ENCODE measurements at regions not wholly inside any gene's neighbourhood (a gene's known extent, or its start where the extent isn't known, plus 50 kb on each side); places are given as distances from the start of the nearest gene placed in this dataset.
A peak's percentile ranks its signal among the peaks of the same experiment; 100 is the strongest.
"Not testable (repeated sequence)": the region's sequence is repeated elsewhere in the genome, so short reads cannot be mapped to it uniquely, and the experiment has no call there.

DNA sequence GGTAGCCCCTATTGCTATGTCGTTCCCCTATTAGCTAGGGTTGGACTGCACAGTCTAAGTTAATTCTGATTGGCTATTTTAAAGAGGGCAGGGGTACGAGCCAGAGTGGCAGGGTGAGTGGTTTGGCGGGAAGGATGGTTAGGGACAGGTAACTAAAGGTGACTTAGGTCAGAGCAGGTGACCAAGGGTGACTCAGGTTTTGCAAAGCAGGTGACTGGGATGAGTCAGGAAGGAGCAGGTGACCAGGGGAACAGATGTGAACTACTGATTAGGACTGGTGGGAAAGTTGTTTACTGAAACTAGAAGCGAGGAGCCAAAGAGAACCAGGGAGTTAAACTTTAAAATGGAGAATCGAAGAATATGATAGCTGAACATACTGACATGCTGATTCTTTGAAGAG lies 295.2 kb downstream of the GJA1 start:
- Histone ChIP-seq H3K4me2 (ENCODE audit: low read length) (no peak overlapping the region), H3K27ac (no peak overlapping the region), H3K79me2 (no peaks in the 10 kb centered on the region), H3K36me3 (ENCODE audit: control insufficient read depth, insufficient read depth, low read length) (no peaks in the 10 kb centered on the region), H3K9ac (no peak overlapping the region), H3K4me1 (no peaks in the 10 kb centered on the region), H3K4me3 (ENCODE audit: low read depth, low read length) (no peak overlapping the region), H3K27me3 (ENCODE audit: control insufficient read depth, insufficient read depth, low read length) (no peaks in the 10 kb centered on the region), H3K9me3 (ENCODE audit: control insufficient read depth, low read length) (no peaks in the 10 kb centered on the region), H2AFZ (no peak overlapping the region)
- TF ChIP-seq, protein P1, sequence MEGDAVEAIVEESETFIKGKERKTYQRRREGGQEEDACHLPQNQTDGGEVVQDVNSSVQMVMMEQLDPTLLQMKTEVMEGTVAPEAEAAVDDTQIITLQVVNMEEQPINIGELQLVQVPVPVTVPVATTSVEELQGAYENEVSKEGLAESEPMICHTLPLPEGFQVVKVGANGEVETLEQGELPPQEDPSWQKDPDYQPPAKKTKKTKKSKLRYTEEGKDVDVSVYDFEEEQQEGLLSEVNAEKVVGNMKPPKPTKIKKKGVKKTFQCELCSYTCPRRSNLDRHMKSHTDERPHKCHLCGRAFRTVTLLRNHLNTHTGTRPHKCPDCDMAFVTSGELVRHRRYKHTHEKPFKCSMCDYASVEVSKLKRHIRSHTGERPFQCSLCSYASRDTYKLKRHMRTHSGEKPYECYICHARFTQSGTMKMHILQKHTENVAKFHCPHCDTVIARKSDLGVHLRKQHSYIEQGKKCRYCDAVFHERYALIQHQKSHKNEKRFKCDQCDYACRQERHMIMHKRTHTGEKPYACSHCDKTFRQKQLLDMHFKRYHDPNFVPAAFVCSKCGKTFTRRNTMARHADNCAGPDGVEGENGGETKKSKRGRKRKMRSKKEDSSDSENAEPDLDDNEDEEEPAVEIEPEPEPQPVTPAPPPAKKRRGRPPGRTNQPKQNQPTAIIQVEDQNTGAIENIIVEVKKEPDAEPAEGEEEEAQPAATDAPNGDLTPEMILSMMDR (IDR thresholded peaks at IDR 0.05) = no peak

DNA sequence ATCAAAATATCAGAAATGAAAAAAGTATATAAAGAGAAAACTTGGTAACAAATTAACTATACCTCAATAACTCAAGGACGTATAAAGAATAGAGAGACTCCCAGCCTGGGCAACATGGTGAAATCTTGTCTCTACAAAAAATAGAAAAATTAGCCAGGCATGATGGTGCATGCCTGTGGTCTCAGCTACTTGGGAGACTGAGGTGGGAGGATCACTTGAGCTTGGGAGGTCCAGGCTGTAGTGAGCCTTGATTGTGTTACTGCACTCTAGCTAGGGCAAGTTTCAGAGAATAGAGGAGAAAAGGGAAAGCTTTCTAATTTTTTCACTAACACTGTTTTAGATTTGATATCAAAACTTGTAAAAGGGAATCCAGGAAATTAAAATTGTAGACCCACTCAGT lies 295.9 kb downstream of the GJA1 start:
- Histone ChIP-seq H3K36me3 (ENCODE audit: control insufficient read depth, insufficient read depth, low read length) (no peaks in the 10 kb centered on the region), H3K4me1 (no peaks in the 10 kb centered on the region), H3K79me2 (no peaks in the 10 kb centered on the region), H3K9me3 (ENCODE audit: control insufficient read depth, low read length) (no peaks in the 10 kb centered on the region), H3K4me2 (ENCODE audit: low read length) (no peak overlapping the region), H3K27me3 (ENCODE audit: control insufficient read depth, insufficient read depth, low read length) (no peaks in the 10 kb centered on the region), H2AFZ (no peak overlapping the region), H3K27ac (no peak overlapping the region), H3K9ac (no peak overlapping the region), H3K4me3 (ENCODE audit: low read depth, low read length) (no peak overlapping the region)
- TF ChIP-seq, protein P1 (IDR thresholded peaks at IDR 0.05) = no peak

DNA sequence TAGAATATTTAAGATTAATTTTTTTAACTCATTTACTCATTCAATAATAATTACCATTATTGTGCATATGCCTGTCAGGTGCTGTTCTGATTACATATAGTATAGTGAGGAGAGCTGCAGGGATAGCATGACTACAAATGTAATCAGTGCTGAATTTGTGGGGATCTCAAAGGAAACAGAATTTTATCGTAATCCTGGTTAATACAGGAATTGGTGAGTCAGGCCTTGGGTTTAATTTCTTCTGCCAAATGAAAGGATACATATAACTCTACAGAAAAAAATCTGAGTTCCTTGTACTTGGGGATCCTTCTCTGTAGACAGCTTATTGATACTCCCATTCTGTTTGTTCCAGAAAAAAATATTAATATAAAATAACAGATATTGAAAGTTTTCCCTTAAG lies 297.2 kb downstream of the GJA1 start:
- H3K4me2 ChIP-seq (ENCODE audit: low read length) = no peak overlapping the region
- TF ChIP-seq, protein P1 (IDR thresholded peaks at IDR 0.05) = no peak
- no peak overlapping the region for H2AFZ ChIP-seq

DNA sequence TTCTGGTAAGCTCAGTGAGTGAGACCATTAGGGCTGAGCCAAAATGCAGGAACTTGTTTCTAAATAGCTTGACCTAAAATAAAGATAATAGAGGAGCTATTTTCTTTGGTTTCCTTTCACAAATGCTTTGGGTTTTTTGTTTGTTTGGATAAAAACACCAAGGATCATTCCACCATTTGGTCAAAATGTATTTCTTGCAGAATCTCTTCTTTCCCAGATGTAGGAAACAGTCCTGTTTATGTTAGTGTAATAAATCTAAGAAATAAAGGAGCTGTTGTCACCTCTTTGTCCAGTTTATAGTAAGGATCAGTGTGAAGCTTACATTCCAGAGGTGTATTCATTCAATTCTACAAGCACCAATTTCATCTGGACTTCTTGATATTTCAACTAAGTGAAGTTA lies 297.8 kb downstream of the GJA1 start:
- Histone ChIP-seq H3K4me1 (no peaks in the 10 kb centered on the region), H3K4me2 (ENCODE audit: low read length) (no peak overlapping the region), H3K9ac (no peak overlapping the region), H3K9me3 (ENCODE audit: control insufficient read depth, low read length) (no peaks in the 10 kb centered on the region), H2AFZ (peak overlapping the region; percentile 6), H3K79me2 (no peaks in the 10 kb centered on the region), H3K36me3 (ENCODE audit: control insufficient read depth, insufficient read depth, low read length) (no peaks in the 10 kb centered on the region), H3K27me3 (ENCODE audit: control insufficient read depth, insufficient read depth, low read length) (no peaks in the 10 kb centered on the region), H3K4me3 (ENCODE audit: low read depth, low read length) (no peak overlapping the region), H3K27ac (no peak overlapping the region)
- TF ChIP-seq, protein P1 (IDR thresholded peaks at IDR 0.05) = no peak

More for the DNA sequence above, 297.2 kb downstream of the GJA1 start:
- Histone ChIP-seq H3K36me3 (ENCODE audit: control insufficient read depth, insufficient read depth, low read length) (no peaks in the 10 kb centered on the region), H3K27ac (no peak overlapping the region), H3K9me3 (ENCODE audit: control insufficient read depth, low read length) (no peaks in the 10 kb centered on the region), H3K9ac (no peak overlapping the region), H3K4me3 (ENCODE audit: low read depth, low read length) (no peak overlapping the region), H3K4me1 (no peaks in the 10 kb centered on the region), H3K27me3 (ENCODE audit: control insufficient read depth, insufficient read depth, low read length) (no peaks in the 10 kb centered on the region), H3K79me2 (no peaks in the 10 kb centered on the region)

DNA sequence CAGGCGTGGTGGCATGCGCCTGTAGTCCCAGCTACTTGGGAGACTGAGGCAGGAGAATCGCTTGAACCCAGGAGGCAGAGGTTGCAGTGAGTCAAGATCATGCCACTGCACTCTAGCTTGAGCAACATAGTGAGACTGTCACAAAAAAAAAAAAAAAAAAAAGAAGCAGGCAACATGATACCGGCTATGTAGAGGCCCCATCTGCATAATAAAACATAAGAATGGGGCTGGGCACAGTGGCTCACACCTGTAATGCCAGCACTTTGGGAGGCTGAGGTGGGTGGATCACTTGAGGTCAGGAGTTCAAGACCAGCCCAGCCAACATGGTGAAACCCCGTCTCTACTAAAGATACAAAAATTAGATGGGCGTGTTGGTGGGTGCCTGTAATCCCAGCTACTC lies 304.7 kb downstream of the GJA1 start:
- H3K4me3 ChIP-seq (ENCODE audit: low read depth, low read length); H3K36me3 ChIP-seq (ENCODE audit: control insufficient read depth, insufficient read depth, low read length); H3K27ac ChIP-seq; H3K4me1 ChIP-seq; H3K9me3 ChIP-seq (ENCODE audit: control insufficient read depth, low read length); H3K4me2 ChIP-seq (ENCODE audit: low read length); H3K9ac ChIP-seq; H2AFZ ChIP-seq; H3K27me3 ChIP-seq (ENCODE audit: control insufficient read depth, insufficient read depth, low read length); H3K79me2 ChIP-seq: not testable (repeated sequence)

Data from parathyroid adenoma (tissue), 2 donors.